GM06990 (cell line): ENCODE measurements at regions not wholly inside any gene's neighbourhood (a gene's known extent, or its start where the extent isn't known, plus 50 kb on each side); places are given as distances from the start of the nearest gene placed in this dataset.

Experiments used
- DNase-seq: peaks from one replicate; pipeline ENCODE4 v3.0.0-alpha.2; 2011; ENCODE audit not compliant: insufficient read length; ENCODE audit errors: extremely low read depth
- H3K27me3 ChIP-seq: replicated peaks from 2 replicates; pipeline ENCODE4 v1.6.0; 2011; ENCODE audit warnings: low read length; ENCODE audit not compliant: control insufficient read depth, insufficient read depth
- H3K36me3 ChIP-seq: 2 replicates; pipeline ENCODE4 v1.5.1; 2011; ENCODE audit warnings: low read length; ENCODE audit not compliant: control insufficient read depth, insufficient read depth
- H3K4me3 ChIP-seq: replicated peaks from 2 replicates; pipeline ENCODE4 v1.5.1; 2011; ENCODE audit warnings: low read depth, mild to moderate bottlenecking, control low read depth, low read length
- CTCF ChIP-seq: IDR thresholded peaks from 2 replicates; pipeline ENCODE4 v1.5.1; 2011; ENCODE audit warnings: low read length, control low read depth, mild to moderate bottlenecking, inconsistent platforms; ENCODE audit not compliant: insufficient read depth, poor library complexity, severe bottlenecking

- Histone ChIP-seq H3K27me3 (no peaks in the 10 kb centered on the region), H3K36me3 (no peaks in the 10 kb centered on the region), H3K4me3 (no peak overlapping the region)
- no peak for TF ChIP-seq CTCF
- no peak for DNase-seq
These were observed 88.9 kb upstream of the TNFSF4 start for GRCh38 chr1:173295995-173296394.

- DNase-seq = peak; percentile 48
- no peaks in the 10 kb centered on the region for H3K27me3 ChIP-seq
- H3K36me3 ChIP-seq = no peaks in the 10 kb centered on the region
- H3K4me3 ChIP-seq = no peak overlapping the region
- no peak for TF ChIP-seq CTCF
These were observed 90.8 kb upstream of the TNFSF4 start for GRCh38 chr1:173297798-173298391.

GRCh38 chr1:173300061-173301044 is 93.2 kb upstream of the TNFSF4 start:
- H3K4me3 ChIP-seq = no peak overlapping the region
- no peaks in the 10 kb centered on the region for H3K36me3 ChIP-seq
- no peaks in the 10 kb centered on the region for H3K27me3 ChIP-seq
- DNase-seq = no peak
- TF ChIP-seq CTCF = no peak

- DNase-seq = no peak
These were observed 94.4 kb upstream of the TNFSF4 start for GRCh38 chr1:173301507-173301906.

GRCh38 chr1:173302366-173302765 is 95.2 kb upstream of the TNFSF4 start:
- Histone ChIP-seq H3K36me3 (no peaks in the 10 kb centered on the region), H3K27me3 (no peaks in the 10 kb centered on the region), H3K4me3 (no peak overlapping the region)
- no peak for DNase-seq
- no peak for TF ChIP-seq CTCF

More at GRCh38 chr1:173301507-173301906, 94.4 kb upstream of the TNFSF4 start:
- no peak overlapping the region for H3K4me3 ChIP-seq
- H3K27me3 ChIP-seq = no peaks in the 10 kb centered on the region
- no peaks in the 10 kb centered on the region for H3K36me3 ChIP-seq
- TF ChIP-seq CTCF = no peak
